NCI-H748 (cell line): ENCODE measurements at regions not wholly inside any gene's neighbourhood (a gene's known extent, or its start where the extent isn't known, plus 50 kb on each side); places are given as distances from the start of the nearest gene placed in this dataset.
A peak's percentile ranks its signal among the peaks of the same experiment; 100 is the strongest.
"Not testable (repeated sequence)": the region's sequence is repeated elsewhere in the genome, so short reads cannot be mapped to it uniquely, and the experiment has no call there.

Experiments
- DNase-seq: peaks from one replicate; lab custom pipeline; 2025; ENCODE audit not compliant: unreplicated experiment; lab: John Stamatoyannopoulos, UW

DNA sequence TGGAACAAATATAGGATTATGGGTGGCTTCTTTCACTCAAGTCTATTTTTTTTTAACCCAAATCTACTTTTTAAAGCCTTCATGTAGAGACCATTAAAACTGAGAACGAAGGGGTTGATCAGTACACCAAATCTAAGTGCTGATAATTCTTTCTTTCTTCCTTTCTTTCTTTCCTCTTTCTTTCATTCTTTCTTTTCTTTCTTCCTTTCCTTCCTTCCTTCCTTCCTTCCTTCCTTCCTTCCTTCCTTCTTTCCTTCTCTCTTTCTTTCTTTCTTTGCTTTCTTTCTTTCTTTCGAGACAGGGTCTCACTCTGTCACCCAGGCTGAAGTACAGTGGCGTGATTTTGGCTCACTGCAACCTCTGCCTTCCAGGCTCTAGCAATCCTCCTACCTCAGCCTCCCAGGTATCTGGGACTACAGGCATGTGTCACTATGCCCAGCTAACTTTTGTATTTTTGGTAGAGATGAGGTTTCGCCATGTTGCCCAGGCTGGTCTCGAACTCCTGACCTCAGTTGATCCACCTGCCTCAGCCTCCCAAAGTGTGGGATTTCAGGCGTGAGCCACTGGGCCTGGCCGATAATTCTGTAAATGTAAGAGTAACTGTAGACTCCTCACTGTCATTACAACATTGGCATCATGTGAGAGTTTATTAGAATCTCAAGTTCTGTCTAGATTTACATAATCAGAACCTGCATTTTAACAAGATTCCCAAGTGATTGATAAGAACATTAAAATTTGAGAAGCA lies 236.4 kb downstream of the TFEC start:
- DNase-seq: no peak

DNA sequence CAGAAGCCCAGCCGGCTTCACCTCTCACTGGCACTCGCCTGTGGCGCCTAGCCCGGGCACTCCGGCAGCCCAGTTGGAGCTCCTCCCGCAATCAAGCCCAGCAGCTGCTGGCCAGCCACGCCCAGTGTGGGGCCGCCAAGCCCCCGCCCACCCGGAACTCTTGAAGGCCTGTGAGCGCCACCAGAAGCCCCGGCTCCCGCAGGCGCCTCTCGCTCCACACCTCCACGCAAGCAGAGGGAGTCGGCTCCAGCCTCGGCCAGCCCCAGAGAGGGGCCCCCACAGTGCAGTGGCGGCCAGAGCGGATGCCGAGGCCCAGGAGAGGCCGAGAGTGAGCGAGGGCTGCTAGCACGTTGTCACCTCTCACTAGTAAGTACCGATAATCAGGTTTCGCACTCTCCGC lies 240.7 kb downstream of the TFEC start:
- DNase-seq: no peak

DNA sequence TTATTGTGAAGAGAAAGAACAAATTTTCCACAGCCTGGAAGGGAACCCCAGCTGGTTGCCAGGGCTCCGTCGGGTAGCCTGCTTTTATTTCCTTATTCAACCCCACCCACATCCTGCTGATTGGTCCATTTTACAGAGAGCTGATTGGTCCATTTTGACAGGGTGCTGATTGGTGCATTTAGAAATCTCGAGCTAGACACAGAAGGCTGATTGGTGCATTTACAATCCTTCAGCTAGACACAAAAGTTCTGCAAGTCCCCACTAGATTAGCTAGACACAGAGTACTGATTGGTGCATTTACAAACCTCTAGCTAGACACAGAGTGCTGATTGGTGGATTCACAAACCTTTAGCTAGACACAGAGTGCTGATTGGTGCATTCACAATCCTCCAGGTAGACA lies 241.1 kb downstream of the TFEC start:
- DNase-seq: not testable (repeated sequence)

DNA sequence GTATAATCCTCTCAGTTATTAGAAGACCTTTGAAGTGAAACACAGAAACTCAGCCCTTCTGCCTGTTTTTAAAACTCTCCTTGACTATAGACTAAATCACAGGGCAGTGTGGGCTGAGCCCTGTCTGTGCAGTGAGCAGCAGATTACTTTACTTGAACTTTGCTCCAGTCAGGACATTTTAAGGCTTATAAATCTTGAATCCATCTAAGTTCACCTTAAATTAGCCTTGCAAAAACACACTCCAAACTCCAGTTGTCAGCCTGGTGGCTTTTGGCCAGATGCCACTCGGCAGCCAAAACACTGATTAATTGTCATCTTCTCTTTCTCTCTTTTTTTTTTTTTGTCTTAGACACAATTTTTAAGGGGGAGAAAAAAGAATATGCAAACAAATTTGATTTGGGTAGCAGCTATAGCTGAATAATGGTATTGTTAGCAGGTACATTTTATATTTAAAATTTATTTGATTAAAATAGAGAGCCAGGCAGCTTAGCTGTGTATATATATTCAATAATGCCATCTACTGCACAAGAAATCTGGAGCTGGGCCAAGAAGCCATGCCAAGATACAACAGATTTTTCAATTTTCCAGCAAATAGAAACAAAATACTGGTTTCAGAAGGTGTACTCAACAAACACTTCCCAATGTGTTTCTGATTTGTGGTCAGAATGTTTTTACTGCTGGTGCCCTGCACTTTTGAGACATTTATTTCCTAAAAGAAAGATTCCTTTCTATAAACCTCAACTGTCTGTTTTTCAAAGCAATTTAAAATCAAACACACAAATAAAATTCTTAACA lies 247.7 kb downstream of the TFEC start:
- DNase-seq: peak; percentile 66

DNA sequence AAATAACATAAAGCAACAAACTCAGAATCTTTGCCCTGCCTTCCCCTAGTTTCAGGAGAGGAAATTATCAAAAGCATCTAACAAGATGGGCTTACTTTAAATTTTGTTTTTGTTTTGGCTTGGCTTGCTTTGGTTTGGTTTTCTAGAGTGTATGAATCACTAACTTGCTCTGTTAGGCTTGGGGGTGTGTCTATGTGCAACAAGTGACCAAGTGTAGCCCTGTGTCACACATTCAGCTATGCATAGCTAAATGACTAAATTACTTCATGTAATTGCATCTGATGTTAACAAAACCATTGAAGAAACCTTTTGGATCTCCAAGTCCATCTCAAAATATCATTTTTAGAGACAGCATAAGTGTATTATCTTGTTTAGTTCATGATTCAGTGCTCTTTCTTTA lies 251.0 kb downstream of the TFEC start:
- DNase-seq: no peak

DNA sequence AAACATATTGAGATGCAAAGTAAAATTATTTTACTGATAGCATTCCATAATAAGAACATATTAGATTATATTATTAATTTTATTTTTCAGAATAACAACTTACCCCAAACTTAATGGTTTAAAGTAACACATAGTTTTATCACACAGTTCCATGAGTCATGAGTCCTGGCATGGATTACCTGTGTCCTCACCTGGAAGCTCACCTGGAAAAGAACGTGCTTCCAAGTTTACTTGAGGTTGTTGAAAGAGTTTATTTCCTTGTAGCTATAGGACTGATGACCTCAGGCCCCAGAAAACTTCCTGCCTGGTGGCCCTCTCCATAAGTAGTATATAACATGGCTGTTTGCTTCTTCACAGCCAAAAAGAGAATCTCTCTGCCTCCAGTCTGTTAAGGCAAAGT lies 254.6 kb downstream of the TFEC start:
- DNase-seq: no peak

DNA sequence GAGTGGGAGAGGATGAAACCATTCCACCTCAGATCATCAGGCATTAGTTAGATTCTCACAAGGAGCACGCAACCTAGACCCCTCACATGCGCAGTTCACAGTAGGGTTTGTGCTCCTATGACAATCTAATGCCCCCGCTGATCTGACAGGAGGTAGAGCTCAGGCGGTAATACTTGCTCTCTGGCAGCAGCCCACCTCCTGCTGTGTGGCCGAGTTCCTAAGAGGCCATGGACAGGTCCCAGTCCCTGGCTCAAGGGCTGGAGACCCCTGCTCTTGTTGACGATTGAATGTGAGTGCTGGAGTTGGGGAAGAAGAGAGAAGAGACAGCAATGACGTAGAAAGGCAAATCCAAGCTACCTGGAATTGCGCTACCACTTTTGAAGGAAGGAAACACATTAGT lies 267.2 kb downstream of the TFEC start:
- DNase-seq: no peak

DNA sequence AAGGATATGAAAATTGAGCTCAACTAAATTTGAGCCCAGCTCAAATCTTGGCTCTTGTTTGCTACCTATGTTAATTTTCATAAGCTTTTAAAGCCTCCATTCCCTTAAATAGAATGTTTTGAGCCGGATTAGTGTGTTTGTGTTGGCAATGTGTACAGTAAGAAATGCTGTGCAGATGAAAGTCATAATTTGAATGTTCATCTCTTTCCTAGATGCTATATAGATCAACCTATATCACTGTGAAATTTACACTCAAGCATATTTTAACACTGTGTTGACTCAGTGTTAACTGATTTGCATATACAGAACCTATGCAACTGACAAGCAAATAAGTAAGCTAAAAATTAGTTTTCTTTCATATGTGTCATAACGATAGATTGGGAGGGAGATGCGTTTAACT lies 272.5 kb downstream of the TFEC start:
- no peak for DNase-seq

DNA sequence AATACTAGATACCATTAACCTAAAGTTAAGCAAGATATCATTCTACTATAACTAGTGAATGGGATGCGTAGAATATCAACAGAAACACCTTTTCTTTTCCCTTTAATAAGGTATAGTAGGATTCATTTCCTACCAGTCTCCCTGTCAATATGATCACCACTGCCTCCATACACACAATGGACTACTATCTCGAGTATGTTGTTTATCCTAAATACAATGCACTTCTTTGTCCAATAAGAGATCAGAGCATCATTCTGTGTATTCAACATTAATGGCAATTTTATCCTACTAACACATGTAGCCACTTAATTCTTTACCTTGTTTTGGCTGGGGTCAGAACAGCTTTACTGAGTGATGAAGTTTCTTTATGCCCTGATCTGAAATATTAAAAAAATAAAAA lies 276.3 kb downstream of the TFEC start:
- DNase-seq: peak; percentile 32

DNA sequence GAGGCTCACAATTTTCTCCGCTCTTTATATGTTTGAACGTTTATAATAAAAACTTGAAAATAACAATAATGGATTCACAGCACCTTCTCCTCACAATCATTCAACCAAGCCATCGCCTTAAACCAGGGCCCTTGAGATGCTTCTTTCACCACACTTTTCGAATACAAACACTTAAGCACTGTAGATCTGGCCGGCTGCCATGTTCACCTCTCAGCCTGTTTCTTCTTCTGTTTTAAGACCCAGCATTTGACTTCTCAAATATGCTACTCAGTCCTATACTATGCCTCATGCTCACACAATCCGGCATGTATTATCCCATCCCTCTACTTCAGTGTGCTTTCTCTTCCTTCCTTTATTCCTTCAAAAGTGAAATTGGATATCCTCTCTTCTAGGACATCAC lies 280.6 kb downstream of the TFEC start:
- DNase-seq: peak; percentile 4

DNA sequence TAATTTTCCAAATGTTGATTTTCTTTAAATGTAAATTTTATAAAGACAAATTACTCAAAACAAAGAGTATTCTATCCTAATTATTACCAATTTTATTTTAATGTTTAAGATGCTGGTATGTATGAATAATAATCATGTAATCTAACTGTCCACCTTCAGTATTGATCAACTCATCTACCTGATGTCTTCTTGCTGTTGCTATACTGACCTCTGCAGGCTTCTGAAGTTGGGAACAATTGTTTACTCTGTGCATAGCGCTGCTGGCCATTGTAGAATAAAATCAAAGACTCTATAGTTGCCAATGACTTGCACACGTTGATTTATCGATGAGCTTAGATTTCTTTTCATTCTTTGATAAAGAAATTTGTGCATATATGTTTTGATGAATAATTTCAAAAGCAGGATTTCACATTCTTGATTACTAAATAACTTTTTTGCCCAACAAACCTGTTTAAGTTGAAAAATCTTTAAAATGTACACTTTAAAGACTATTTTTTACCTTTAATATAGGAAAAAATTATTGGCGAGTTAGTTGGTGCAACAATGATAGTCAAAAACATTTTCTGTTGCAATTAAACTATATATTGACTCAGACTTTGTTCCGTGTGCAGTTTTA lies 282.3 kb downstream of the TFEC start:
- peak; percentile 73 for DNase-seq

DNA sequence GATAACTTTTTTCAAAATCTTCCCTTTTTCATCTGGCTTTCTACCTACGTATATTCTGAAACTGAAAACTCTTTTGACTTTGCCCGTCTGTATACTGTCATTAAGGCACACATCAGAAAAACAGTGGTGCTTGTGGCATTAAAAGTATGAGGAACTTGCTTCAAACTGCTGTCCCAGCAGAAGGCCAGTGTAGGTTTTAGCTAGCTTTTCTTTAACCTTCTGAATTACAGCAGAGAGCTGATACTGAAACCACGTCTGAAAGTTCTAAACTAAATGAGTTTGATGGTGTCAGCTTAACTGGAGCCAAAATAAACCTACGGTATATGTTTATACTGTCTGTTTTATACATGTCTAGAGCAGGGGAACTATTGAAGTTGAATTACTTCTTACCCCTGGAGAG lies 283.4 kb downstream of the TFEC start:
- no peak for DNase-seq

DNA sequence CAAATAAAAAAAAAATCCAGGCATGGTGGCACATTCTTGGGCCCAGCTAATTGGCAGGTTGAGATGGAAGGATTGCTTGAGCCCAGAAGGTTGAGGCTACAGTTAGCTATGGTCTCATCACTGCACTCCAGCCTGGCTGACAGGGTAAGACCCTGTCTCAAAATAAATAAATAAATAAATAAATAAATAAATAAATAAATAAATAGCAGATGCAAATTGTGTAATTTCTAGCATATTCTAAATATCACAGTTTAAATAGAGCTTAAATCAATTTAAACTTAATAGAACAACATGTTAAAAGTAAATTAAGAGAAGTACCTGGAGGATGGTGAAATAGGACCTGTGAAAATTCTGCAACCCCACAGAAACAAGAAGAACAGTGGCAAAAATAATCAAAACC lies 290.5 kb downstream of the TFEC start:
- DNase-seq: no peak

DNA sequence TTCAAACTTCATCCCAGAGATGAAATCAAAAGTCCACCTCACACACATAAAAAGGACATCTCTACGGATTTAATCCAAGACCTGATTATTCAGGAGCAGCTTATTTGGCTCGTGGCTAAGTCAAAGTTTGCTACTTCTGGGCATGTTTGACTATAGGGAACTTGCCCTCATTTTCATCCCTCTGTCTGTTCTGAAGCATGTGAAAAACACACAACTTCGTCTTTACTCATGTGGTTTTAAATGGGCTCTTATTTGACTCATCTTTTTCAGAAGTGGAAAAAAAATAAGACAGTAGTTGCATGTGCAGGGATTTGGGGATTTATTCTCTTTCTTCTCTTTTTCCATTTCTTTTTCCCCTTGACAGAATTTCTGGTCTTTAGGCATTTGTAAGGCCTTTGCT lies 295.9 kb downstream of the TFEC start:
- DNase-seq: no peak

DNA sequence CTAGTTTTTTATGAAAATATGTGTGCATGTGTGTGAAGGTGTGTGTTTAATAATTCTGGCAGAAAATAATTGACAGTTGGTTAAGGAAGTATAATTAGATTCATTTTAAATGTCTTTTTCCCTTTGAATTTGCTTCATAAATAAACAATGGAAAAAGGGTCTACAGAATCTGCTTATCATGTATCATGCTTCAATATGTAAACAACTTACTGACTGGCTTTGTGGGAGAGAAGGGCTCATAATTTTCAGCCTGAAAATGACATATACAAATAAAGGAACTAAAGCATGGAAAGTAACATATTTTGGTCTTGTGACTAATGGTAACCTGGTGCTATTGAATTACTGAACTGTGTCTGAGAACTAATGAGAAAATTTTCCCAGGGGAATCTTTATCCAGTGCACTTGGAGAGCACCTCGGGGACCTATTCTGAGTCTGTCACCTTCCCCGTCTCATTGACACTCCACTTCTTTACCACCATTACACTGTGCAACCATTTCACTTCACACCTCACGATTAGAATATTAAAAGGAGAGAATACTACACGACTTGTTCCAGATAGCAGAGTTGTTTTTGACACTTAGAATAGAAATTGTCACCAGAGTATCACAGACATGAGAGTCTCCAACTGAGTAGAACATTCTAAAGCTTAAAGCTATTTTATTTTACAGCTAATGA lies 298.6 kb downstream of the TFEC start:
- peak; percentile 23 for DNase-seq

DNA sequence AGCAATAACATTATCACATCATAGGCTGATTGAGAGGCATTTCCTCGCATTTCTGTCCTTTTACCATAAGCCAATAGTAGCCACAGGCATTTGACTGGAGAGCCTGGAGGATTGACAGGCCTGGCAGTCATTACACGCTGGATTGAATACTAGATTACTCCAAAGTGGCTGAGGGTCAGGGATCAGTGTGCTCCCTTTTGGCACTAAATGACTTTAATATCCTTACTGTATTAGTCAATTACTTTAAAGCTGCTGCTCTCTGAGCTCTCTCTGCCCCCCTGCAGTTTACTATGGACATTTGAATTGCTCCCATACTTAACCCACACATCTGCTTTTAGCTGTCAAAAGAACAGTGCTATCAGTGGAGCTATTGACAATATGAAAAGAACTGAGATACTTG lies 302.0 kb downstream of the TFEC start:
- peak; percentile 99 for DNase-seq

DNA sequence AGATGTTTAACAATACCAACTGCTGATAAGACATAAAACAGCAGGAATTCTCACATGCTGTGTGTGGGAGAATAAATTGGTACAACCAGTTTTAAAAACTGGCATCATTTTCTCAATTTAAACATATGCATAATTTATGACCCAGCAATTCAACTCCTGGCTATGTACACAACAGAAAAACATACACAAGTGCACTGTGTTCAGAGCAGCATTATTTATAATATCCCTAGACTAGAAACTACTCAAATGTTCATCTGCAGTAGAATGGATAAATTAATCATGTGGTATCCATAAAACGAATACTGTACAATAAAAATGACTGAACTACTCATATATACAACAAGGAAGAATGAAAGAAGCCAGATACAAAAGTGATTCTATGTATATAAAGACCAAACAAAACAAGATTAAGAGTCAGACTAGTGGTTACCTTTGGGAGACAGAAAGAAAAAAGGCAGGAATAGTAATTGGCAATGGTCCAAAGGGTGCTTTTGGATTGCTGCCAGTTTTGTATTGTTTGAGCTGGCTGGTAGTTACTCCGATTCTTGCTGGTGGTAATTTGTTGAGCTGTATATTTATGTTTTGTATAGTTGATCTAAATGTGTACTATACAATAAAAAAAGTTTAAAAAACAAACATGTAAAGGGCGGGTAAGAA lies 306.0 kb downstream of the TFEC start:
- peak; percentile 95 for DNase-seq

DNA sequence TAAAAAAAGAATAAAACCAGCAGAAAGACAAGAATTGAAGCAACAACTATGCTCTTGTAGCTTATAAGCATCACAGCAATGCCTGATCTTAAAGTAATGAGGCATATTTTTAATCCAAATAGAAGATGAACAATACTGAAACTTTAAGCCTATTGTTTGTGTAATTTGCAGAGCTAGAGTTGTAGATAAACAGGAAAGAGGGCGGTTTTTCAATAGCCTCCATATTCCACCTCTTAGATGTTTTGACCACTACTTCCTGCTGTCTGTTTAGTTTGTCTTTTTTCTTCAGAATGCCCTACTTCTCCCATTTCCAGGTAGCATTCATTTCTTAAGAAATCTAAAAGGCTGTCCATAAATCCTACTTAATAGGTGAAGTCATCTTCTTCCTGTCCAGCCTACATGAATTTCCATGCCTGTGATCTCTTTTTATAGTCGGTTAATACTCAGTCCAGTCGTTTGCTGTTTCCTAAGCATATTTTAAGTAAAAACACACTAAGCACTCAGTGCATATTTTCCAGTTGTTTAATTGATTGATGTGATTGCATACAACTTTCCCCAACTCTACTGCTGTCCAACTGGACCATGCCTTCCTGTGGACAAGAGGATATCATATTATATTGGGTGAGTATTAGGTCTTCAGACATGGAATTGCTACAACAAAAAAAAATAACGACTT lies 308.1 kb downstream of the TFEC start:
- DNase-seq: no peak

DNA sequence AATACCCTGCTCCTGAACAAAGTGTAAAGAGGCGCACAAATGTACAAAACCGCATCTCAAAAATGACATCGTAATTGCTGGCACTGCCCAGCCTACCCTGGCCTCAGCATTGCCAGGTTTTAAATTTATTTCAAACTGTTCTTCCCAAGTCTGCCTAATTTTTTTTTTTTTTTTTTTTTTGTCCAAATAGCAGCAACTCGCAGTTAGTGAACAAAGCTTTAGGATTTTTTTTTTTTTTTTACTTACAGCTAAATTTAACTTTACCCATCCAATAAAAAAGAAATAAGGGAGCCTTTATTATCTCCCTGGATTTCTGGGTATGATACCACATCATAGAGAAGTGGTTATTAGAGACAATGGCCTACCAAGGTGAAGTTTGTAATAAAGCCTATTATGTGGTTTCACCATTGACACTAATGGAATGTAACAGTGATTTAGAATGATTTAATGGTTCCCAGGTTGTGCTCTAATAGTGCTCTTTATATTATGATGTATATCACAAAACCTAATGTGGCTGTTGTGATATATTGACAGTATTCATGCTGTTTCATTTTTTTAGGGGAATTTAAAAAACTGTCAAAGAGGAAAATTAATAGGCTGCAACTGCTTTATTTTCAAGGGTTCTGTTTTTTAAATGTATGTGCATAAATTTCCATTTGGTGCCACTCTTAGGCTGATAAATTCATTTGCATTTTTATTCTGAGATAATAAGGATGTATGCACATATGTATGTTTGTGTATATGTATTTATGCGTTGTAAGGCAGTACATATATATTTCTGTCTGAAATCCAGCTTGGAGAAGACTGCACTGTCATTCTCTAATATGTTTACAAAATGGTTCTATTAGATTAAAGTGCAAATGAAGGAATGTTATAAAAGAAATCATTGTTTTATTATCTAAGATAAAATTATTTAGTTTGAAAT lies 309.0 kb downstream of the TFEC start:
- DNase-seq: no peak
